Astrocyte of the hippocampus (primary cell): ENCODE measurements at regions not wholly inside any gene's neighbourhood (a gene's known extent, or its start where the extent isn't known, plus 50 kb on each side); places are given as distances from the start of the nearest gene placed in this dataset.
"Not testable (repeated sequence)": the region's sequence is repeated elsewhere in the genome, so short reads cannot be mapped to it uniquely, and the experiment has no call there.

Experiments
- DNase-seq: peaks from one replicate; pipeline ENCODE4 v3.0.0; 2011; ENCODE audit warnings: low read depth, low spot score

DNA sequence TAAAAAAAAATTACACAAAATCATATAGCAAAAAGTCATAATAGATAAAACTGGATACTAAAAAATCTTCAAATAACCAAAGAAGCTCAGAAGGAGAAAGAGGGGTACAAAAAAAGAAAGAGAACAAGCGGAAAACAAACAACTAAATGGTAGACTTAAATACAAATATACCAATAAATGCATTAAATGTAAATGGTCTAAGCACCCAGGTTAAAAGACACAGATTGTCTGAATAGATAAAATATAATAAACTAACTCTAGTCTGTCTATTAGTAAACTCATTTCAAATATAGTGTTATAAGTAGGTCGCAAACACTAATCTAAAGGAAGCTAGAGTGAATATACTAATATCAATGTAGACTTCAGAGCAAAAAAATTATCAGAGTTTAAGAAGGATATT is 357.4 kb downstream of the METTL4 start:
- no peak for DNase-seq

DNA sequence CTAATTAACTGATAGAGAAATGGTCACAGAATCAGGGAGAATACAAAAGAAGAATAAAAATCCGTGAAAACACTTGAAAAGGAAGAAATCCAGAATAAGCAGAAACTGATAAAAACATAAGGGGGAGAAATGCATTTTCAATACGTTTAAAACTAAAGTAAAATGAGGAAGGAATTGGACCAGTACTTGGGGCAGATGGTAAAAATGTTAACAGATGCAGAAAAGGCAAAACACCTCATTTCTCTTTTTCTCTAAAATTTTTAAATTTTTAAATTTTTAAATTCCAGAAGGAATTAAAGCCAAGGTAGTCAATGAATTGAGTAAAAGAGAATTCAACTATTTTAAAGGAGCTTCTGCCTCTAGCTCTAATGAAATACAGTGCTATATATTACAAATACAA is 353.9 kb downstream of the METTL4 start:
- DNase-seq = no peak

DNA sequence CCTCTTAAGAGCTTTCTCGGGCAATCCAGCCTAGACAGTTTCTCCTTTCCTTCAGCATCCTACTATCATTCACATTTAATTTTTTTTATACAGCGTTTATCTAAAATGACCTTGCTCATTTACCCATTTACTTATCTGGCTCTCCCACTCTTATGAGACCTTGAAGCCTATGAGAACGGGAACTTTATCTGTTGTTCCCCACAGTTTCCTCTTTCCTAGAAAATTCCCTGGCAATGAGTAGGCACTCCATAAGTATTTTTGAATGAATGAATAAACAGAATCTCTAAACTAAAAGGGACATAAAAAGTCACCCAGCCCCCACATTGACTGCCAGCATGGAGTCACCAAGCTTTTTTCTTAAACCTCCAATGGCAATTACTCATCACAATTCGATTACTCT is 353.2 kb downstream of the METTL4 start:
- DNase-seq = no peak

- no peak for DNase-seq
These were observed 351.6 kb downstream of the METTL4 start for GRCh38 chr18:2219706-2220105.

DNA sequence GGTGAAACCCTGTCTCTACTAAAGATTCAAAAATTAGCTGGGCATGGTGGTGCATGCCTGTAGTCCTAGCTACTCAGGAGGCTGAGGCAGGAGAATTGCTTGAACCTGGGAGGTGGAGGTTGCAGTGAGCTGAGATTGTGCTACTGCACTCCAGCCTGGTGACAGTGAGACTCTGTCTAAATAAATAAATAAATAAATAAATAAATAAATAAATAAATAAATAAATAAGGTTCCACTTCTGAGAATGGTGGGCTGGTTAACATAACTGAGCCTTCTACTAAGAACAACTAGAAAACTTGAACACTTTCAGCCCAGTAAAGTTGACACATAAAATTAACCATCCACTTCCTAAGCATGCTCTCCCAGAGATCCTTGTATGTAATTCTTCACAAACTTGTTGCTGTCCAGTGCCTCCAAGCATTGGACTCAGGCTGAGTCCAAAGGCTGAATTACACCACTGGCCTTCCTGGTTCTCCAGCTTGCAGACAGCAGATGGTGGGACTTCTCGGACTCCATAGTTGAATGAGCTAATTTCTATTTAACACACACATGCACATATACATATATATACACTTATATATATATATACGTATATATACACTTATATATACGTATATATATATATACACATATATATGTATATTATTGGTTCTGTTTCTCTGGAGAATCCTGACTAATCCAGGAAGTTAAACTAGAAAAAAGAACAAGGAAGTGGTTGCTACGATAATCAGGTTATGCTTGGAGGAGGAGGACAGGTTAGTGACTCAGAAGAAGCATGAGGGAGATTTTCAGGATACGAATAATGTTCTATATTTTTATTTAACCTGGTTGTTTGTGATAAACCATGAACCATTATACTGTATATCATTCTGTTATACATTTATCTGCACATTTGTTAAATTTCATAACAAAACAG is 348.8 kb downstream of the METTL4 start:
- no peak for DNase-seq

DNA sequence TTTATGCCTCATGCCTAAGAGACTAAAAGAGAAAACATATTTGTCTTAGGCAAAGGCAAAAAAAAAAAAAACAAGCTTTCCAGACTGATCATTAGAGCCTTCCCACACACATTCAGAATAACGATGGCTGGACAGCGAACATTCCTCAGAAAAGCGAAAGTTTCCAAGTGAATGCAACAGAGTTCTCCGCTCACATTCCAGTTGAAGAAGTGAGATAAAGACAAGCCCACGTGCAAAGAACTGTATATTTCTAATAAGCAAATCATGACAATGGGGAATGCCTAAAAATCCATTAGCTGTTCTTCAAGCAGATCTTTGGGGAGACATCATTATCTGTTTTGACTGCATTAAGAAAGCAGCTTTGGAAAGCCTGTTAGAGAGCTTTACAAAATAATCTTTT is 347.9 kb downstream of the METTL4 start:
- peak; percentile 72 for DNase-seq

GRCh38 chr18:2223849-2224248 is 347.5 kb downstream of the METTL4 start:
- peak; percentile 68 for DNase-seq

- DNase-seq = no peak
These were observed 335.1 kb downstream of the METTL4 start for GRCh38 chr18:2236232-2236631.

- no peak for DNase-seq
These were observed 333.6 kb downstream of the METTL4 start for GRCh38 chr18:2237706-2238105.

GRCh38 chr18:2240311-2240705 is 331.0 kb downstream of the METTL4 start:
- DNase-seq = no peak

- DNase-seq = no peak
These were observed 326.7 kb downstream of the METTL4 start for GRCh38 chr18:2244641-2245040.

DNA sequence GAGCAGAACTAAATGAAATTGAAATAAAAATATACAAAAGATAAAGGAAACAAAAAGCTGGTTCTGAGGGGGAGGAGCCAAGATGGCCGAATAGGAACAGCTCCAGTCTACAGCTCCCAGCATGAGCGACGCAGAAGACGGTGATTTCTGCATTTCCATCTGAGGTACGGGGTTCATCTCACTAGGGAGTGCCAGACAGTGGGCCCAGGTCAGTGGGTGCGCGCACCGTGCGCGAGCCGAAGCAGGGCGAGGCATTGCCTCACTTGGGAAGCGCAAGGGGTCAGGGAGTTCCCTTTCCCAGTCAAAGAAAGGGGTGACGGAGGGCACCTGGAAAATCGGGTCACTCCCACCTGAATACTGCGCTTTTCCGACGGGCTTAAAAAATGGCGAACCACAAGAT is 324.2 kb downstream of the METTL4 start:
- DNase-seq = not testable (repeated sequence)

DNA sequence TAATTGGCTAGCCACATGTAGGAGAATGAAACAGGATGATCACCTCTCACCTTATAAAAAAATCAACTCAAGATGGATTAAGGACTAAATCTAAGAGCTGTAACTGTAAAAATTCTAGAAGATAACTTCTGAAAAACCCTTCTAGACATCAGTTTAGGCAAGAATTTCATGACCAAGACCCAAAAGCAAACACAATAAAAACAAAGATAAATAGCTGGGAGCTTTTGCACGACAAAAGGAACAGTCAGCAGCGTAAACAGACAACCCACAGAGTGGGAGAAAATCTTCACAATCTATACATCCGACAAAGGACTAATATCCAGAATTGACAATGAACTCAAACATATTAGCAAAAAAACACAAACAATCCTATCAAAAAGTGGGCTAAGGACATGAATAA is 316.3 kb downstream of the METTL4 start:
- no peak for DNase-seq

GRCh38 chr18:2256577-2256976 is 314.7 kb downstream of the METTL4 start:
- no peak for DNase-seq

DNA sequence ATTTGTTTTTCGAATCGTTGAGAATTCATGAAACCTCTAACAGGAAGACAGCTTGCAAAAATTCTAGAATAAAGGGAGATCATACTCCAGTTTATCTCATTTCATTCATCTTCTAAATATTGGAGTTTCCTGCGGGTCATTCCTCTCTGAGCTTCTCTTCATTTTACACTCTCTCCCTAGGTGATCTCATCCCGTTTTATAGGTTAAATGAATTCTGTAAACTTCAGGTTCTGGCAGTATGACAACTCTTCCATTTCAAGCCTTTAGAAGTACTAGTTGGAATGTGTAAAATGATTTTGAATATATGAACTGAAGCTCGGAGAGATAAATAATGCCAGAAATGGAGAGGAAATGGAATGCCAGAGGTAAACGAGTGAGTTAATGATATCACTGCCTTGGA is 312.4 kb downstream of the METTL4 start:
- DNase-seq = no peak

- DNase-seq = no peak
These were observed 307.9 kb downstream of the METTL4 start for GRCh38 chr18:2263303-2263890.

GRCh38 chr18:2274613-2275012 is 296.7 kb downstream of the METTL4 start:
- DNase-seq = no peak

DNA sequence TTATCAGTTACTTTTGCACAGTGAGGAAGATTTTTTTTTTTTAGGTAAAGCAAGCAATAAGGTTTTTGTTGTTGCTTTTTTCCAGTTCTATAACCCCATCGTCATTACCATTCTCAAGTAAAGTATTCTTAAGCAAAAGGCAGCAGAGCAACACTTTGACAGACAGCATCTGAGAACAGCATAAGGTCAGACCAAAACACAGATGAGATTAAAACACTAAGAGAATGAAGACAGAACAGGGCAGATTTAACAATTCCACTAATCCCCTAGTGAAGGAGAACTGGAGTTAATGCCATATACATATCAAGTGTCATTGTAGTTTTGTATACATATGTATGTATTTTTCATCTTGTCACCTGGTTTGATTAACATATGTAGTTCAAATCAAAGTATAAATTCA is 290.2 kb downstream of the METTL4 start:
- no peak for DNase-seq

GRCh38 chr18:2281523-2282199 is 289.6 kb downstream of the METTL4 start:
- DNase-seq = no peak

DNA sequence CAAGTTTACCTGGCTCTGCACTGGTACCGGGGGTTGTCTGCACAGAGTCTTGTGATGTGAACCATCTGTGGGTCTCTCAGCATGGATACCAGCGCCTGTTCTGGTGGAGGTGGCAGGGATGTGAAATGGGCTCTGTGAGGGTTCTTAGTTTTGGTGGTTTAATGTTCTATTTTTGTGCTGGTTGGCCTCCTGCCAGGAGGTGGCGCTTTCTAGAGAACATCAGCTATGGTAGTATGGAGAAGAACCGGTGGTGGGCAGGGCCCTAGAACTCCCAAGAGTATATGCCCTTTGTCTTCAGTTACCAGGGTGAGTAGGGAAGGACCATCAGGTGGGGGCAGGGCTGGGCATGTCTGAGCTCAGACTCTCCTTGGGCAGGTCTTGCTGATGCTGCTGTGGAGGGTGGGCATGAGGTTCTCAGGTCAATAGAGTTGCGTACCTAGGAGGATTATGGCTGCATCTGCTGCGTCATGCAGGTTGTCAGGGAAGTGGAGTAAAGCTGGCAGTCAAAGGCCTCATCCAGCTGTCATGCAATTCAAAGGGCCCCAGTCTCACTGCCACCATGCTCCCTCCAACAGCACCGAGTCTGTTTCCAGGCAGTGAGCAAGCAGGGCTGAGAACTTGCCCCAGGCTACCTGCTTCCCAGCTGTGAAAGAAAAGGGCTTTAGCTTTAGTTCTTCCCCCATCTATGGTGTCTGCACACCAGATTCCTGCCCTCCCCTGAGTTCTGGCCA is 278.0 kb downstream of the METTL4 start:
- no peak for DNase-seq

DNA sequence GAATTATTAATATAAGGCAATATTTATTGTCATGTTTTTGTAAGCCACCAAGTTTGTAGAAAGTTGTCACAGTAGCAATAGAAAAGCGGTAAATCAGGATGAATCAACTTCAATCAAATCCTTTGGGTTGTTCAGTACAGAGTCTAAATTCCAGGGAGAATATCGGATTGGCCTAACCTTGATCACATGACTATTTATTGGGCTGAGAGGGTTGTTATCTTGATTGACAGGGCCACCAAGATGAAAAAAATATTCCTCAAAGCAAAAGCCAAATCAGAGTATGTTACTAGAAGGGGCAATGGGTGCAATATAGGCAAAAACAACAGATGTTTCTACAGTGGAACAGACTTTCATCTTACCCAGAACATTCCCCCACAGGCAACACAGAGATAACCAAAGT is 270.0 kb downstream of the METTL4 start:
- no peak for DNase-seq

GRCh38 chr18:2302012-2302411 is 269.3 kb downstream of the METTL4 start:
- no peak for DNase-seq
